ENCODE measurements at regions not wholly inside any gene's neighbourhood (a gene's known extent, or its start where the extent isn't known, plus 50 kb on each side); places are given as distances from the start of the nearest gene placed in this dataset.

DNA sequence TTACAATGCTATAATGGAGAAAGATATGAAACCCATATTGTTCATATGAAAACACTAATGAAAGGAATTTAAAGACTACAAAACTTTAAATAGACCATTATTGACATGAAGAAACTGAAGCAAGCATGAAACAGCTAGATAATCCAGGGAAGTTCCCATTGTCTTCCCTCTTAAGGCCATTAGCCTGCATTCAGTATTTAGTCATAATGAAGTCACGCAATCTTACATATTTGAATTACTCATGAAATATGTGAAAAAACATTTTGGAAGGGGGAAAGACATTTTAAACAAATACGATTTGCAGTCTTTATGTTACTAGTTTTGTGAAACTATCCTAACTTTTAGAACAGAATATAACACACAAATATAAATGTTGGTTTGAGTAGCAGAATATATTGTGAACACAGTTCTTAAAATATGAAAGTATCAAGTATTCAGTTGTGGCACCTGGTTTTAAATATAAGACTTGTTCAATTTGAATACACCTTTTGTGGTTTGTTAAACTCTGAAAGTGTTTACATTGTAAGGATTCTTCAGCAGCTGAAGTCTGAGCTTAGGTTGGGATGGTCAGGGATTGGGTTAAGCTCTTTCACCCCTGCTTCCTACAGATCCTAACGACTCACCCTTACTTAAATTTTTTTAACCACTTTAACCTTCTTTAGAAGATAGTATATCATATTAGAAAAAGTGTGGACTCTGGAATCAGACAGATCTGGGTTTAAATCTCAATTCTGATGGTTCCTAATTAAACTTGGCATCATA, 500.3 kb upstream of the TENM4 start:
- TF ChIP-seq POLR2A (IDR thresholded peaks at IDR 0.05; ENCODE audit: low read length), result no peak
- TF ChIP-seq GATA1 (IDR thresholded peaks at IDR 0.05; ENCODE audit: low read depth, low read length), result no peak
